Upper lobe of left lung (tissue), 6 donors: ENCODE measurements at regions not wholly inside any gene's neighbourhood (a gene's known extent, or its start where the extent isn't known, plus 50 kb on each side); places are given as distances from the start of the nearest gene placed in this dataset.
"Not testable (repeated sequence)": the region's sequence is repeated elsewhere in the genome, so short reads cannot be mapped to it uniquely, and the experiment has no call there.

Source experiments
- ATAC-seq, 2 donors: fragments of 200-7000 bp; cut with Tn5 transposase; one replicate each; pipeline ENCODE4 v1.9.1; 2022; ENCODE audit warnings: mild to moderate bottlenecking in 2 of 2, moderate library complexity in 2 of 2; ENCODE audit not compliant: low FRiP score in 2 of 2
- DNase-seq, 2 donors: peaks; one replicate each; pipeline ENCODE4 v3.0.0-alpha.2; 2019 to 2020
- H3K27ac ChIP-seq, 4 donors: fragments of 200-600 bp; sonication (generic); one replicate each; pipeline ENCODE4 v1.5.1; 2016 to 2019
- H3K27me3 ChIP-seq, 4 donors: fragments of 200-600 bp; sonication (generic); one replicate each; pipeline ENCODE4 v1.5.1; 2017 to 2019
- H3K36me3 ChIP-seq, 4 donors: fragments of 200-600 bp; sonication (generic); one replicate each; pipeline ENCODE4 v1.5.1; 2016 to 2019
- H3K4me1 ChIP-seq, 4 donors: fragments of 200-600 bp; sonication (generic); one replicate each; pipeline ENCODE4 v1.5.1; 2018 to 2019
- H3K4me3 ChIP-seq, 4 donors: fragments of 200-600 bp; sonication (generic); one replicate each; pipeline ENCODE4 v1.5.1; 2017 to 2019; ENCODE audit warnings: mild to moderate bottlenecking in 2 of 4, moderate library complexity in 1 of 4
- H3K9me3 ChIP-seq, 4 donors: fragments of 200-600 bp; sonication (generic); one replicate each; pipeline ENCODE4 v1.5.1; 2018 to 2019
- CTCF ChIP-seq, 6 experiments: fragments of 450-650 bp in 4 of 6; fragments of 200-600 bp in 2 of 6; sonication (generic) in 2 of 6; IDR thresholded peaks; one replicate each; pipeline ENCODE4 v1.5.1; 2016 to 2019; ENCODE audit warnings: antibody characterized with exemption in 6 of 6
- EP300 ChIP-seq, 4 donors: sonication (generic); formaldehyde crosslinking; IDR thresholded peaks; one replicate each; pipeline ENCODE4 v1.5.1; 2017; ENCODE audit warnings: antibody characterized with exemption in 4 of 4, control low read depth in 2 of 4
- POLR2A ChIP-seq, 4 donors: fragments of 450-650 bp; IDR thresholded peaks; one replicate each; pipeline ENCODE4 v1.5.1; 2016 to 2017; ENCODE audit warnings: antibody characterized with exemption in 4 of 4, mild to moderate bottlenecking in 2 of 4
- POLR2AphosphoS5 ChIP-seq, 2 donors: sonication (generic); formaldehyde crosslinking; IDR thresholded peaks; one replicate each; pipeline ENCODE4 v1.5.1; 2017; ENCODE audit warnings: antibody characterized with exemption in 2 of 2
- WGBS, 2 donors: methylation state at CpG; one replicate each; pipeline ENCODE4 v1.1.5; 2017 to 2018; 5-methylcytosine and 5-hydroxymethylcytosine counted together
- donor health status: DM: no; HTN: no; CAD: no; lungs with moderate emphysema.
- donor health status: DM: no; HTN: yes; CAD: no; lungs with severe emphysema.

- TF ChIP-seq POLR2AphosphoS5 (IDR thresholded peaks at IDR 0.05) (no peak), CTCF (IDR thresholded peaks at IDR 0.05) (no peak), POLR2A (IDR thresholded peaks at IDR 0.05) (no peak), EP300 (IDR thresholded peaks at IDR 0.05) (no peak)
- no peak overlapping the region for H3K4me3 ChIP-seq
- 45 to 48% methylated on average over 4 of the region's 4 CpGs for WGBS, 2 donors
- no peaks in the 10 kb centered on the region for H3K9me3 ChIP-seq
- H3K27ac ChIP-seq: no peak overlapping the region
- DNase-seq: no peak
- no peak for ATAC-seq
- no peaks in the 10 kb centered on the region for H3K36me3 ChIP-seq
- H3K27me3 ChIP-seq: no peaks in the 10 kb centered on the region
- H3K4me1 ChIP-seq: no peaks in the 10 kb centered on the region
Measured at GRCh38 chr6:121717686-121718085, 282.2 kb downstream of the GJA1 start.

GRCh38 chr6:121720867-121721266 is 285.4 kb downstream of the GJA1 start:
- not testable (repeated sequence) for H3K27me3 ChIP-seq, H3K36me3 ChIP-seq, H3K4me3 ChIP-seq, H3K4me1 ChIP-seq, H3K27ac ChIP-seq, H3K9me3 ChIP-seq, DNase-seq, ATAC-seq
- WGBS, 2 donors: 75 to 76% methylated on average over 1 of the region's 1 CpG

- H3K36me3 ChIP-seq: no peaks in the 10 kb centered on the region
- H3K27me3 ChIP-seq: no peaks in the 10 kb centered on the region
- WGBS, 2 donors: 67 to 72% methylated on average over 2 of the region's 2 CpGs
- DNase-seq: no peak
- no peak overlapping the region for H3K4me3 ChIP-seq
- ATAC-seq: no peak
- TF ChIP-seq CTCF (IDR thresholded peaks at IDR 0.05): no peak
- no peak for TF ChIP-seq POLR2AphosphoS5 (IDR thresholded peaks at IDR 0.05)
- no peak for TF ChIP-seq EP300 (IDR thresholded peaks at IDR 0.05)
- TF ChIP-seq POLR2A (IDR thresholded peaks at IDR 0.05): no peak
- H3K9me3 ChIP-seq: no peaks in the 10 kb centered on the region
- no peak overlapping the region for H3K27ac ChIP-seq
- no peaks in the 10 kb centered on the region for H3K4me1 ChIP-seq
Measured at GRCh38 chr6:121723623-121724022, 288.2 kb downstream of the GJA1 start.

- DNase-seq (no peak), ATAC-seq (no peak)
- no peak for TF ChIP-seq EP300 (IDR thresholded peaks at IDR 0.05)
- TF ChIP-seq POLR2AphosphoS5 (IDR thresholded peaks at IDR 0.05): no peak
- TF ChIP-seq CTCF (IDR thresholded peaks at IDR 0.05): no peak
- no peak for TF ChIP-seq POLR2A (IDR thresholded peaks at IDR 0.05)
- H3K4me3 ChIP-seq: no peak overlapping the region
- no peaks in the 10 kb centered on the region for H3K36me3 ChIP-seq
- H3K27ac ChIP-seq: no peak overlapping the region
- no peaks in the 10 kb centered on the region for H3K4me1 ChIP-seq
- no peaks in the 10 kb centered on the region for H3K27me3 ChIP-seq
- no peaks in the 10 kb centered on the region for H3K9me3 ChIP-seq
- 42 to 56% methylated on average over 2 of the region's 2 CpGs for WGBS, 2 donors
Measured at GRCh38 chr6:121724576-121724975, 289.1 kb downstream of the GJA1 start.

- whole genome bisulfite sequencing, 2 donors: 91 to 93% methylated on average over 1 of the region's 1 CpG
- no peak for TF ChIP-seq POLR2A (IDR thresholded peaks at IDR 0.05)
Measured at GRCh38 chr6:121726596-121726995, 291.1 kb downstream of the GJA1 start.

GRCh38 chr6:121730616-121731015 is 295.2 kb downstream of the GJA1 start:
- TF ChIP-seq POLR2A (IDR thresholded peaks at IDR 0.05): no peak
- H3K4me1 ChIP-seq: no peaks in the 10 kb centered on the region
- ATAC-seq: no peak
- no peak overlapping the region for H3K4me3 ChIP-seq
- H3K27ac ChIP-seq: no peak overlapping the region
- H3K36me3 ChIP-seq: no peaks in the 10 kb centered on the region
- H3K27me3 ChIP-seq: no peaks in the 10 kb centered on the region
- no peak for DNase-seq
- 94 to 96% methylated on average over 5 of the region's 5 CpGs for WGBS, 2 donors
- peaks cover 0 to 7% (median 0%) of the 10 kb centered on the region in 4 donors for H3K9me3 ChIP-seq

More at GRCh38 chr6:121726596-121726995, 291.1 kb downstream of the GJA1 start:
- no peak for ATAC-seq
- H3K36me3 ChIP-seq: no peaks in the 10 kb centered on the region
- DNase-seq: no peak
- H3K4me1 ChIP-seq: no peaks in the 10 kb centered on the region
- no peaks in the 10 kb centered on the region for H3K27me3 ChIP-seq
- H3K27ac ChIP-seq: no peak overlapping the region
- H3K9me3 ChIP-seq: peaks cover 0 to 7% (median 0%) of the 10 kb centered on the region in 4 donors
- H3K4me3 ChIP-seq: no peak overlapping the region
